H4 (cell line): ENCODE measurements at regions not wholly inside any gene's neighbourhood (a gene's known extent, or its start where the extent isn't known, plus 50 kb on each side); places are given as distances from the start of the nearest gene placed in this dataset.

Source experiments
- DNase-seq: peaks from one replicate; pipeline ENCODE4 v3.0.0-alpha.2; 2015; ENCODE audit warnings: low spot score

- DNase-seq, result no peak
These were observed 49.9 kb upstream of the ATP2B2 start for GRCh38 chr3:10555263-10555662.

- DNase-seq, result no peak
These were observed 50.9 kb upstream of the ATP2B2 start for GRCh38 chr3:10556312-10556711.

- no peak for DNase-seq
These were observed 51.9 kb upstream of the ATP2B2 start for GRCh38 chr3:10557250-10557649.

- DNase-seq, result peak; percentile 75
These were observed 52.5 kb upstream of the ATP2B2 start for GRCh38 chr3:10557781-10558373.

- no peak for DNase-seq
These were observed 53.4 kb upstream of the ATP2B2 start for GRCh38 chr3:10558736-10559135.

- DNase-seq, result no peak
These were observed 54.9 kb upstream of the ATP2B2 start for GRCh38 chr3:10560060-10560861.

- DNase-seq, result no peak
These were observed 56.0 kb upstream of the ATP2B2 start for GRCh38 chr3:10561162-10561945.

GRCh38 chr3:10561946-10562560 is 56.7 kb upstream of the ATP2B2 start:
- DNase-seq, result no peak

GRCh38 chr3:10563396-10563795 is 58.0 kb upstream of the ATP2B2 start:
- no peak for DNase-seq

- no peak for DNase-seq
These were observed 60.4 kb upstream of the ATP2B2 start for GRCh38 chr3:10565814-10566213.

GRCh38 chr3:10566451-10566850 is 61.1 kb upstream of the ATP2B2 start:
- no peak for DNase-seq

GRCh38 chr3:10568549-10568948 is 63.2 kb upstream of the ATP2B2 start:
- no peak for DNase-seq

- no peak for DNase-seq
These were observed 65.0 kb upstream of the ATP2B2 start for GRCh38 chr3:10570196-10570946.

- no peak for DNase-seq
These were observed 68.8 kb upstream of the ATP2B2 start for GRCh38 chr3:10574101-10574620.

- no peak for DNase-seq
These were observed 70.3 kb upstream of the ATP2B2 start for GRCh38 chr3:10575601-10576160.

GRCh38 chr3:10577486-10577885 is 72.1 kb upstream of the ATP2B2 start:
- no peak for DNase-seq

GRCh38 chr3:10580426-10580825 is 75.0 kb upstream of the ATP2B2 start:
- DNase-seq, result no peak

- no peak for DNase-seq
These were observed 75.9 kb upstream of the ATP2B2 start for GRCh38 chr3:10581251-10581650.

- DNase-seq, result no peak
These were observed 76.3 kb upstream of the ATP2B2 start for GRCh38 chr3:10581716-10582115.

GRCh38 chr3:10582733-10583132 is 77.3 kb upstream of the ATP2B2 start:
- DNase-seq, result no peak
